ENCODE measurements at regions not wholly inside any gene's neighbourhood (a gene's known extent, or its start where the extent isn't known, plus 50 kb on each side); places are given as distances from the start of the nearest gene placed in this dataset.

DNA sequence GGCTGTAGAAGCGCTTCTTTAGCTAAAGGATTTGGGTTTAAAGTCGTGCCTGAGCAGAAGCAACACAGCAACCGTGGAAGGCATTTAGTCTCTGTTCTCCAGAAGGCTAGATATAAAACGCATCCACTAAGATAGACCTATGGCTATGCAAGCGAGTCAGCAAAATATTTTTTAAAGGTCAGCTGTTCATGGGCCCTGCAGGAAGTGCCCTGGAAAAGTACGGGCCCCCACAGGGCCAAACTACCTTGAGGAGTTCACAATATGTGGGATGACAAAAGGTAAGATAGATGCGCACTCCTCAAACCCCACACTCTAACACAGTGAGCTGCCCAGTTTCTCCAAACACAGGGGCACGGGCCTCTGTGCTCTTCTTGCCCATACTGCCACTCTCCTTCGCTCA lies 261.6 kb downstream of the VPS13C start:
- DNase-seq, result no peak
- H3K9me3 Mint-ChIP-seq, result no peaks in the 10 kb centered on the region
- peaks cover 0 to 2% (median 0%) of the 10 kb centered on the region in 4 donors for H3K4me1 Mint-ChIP-seq
- no peaks in the 10 kb centered on the region for H3K36me3 Mint-ChIP-seq
- H3K27me3 Mint-ChIP-seq, result peaks cover 0 to 14% (median 4%) of the 10 kb centered on the region in 5 donors
- ATAC-seq, result no peak
- POLR2A ChIA-PET, result no interaction called here
- H3K27ac Mint-ChIP-seq, result no peak overlapping the region
- H3K4me3 Mint-ChIP-seq, result no peak overlapping the region

DNA sequence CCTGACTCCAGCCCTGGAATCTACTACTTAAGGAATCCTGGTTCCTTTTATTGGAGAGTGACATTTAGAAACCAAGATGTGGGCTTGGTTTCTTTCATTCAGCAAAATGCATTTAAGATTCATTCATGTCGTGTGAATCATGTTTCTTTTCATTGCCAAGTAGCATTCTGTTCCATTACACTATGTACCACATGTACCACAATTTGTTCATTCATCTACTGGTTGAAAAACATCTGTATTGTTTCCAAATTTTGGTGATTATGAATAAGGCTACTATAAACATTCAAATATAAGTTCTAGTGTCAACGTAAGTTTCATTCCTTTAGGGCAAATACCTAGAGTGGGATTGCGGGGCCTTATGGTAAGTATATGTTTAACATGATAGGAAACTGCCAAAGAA lies 264.2 kb downstream of the VPS13C start:
- no peak for DNase-seq
- no peak overlapping the region for H3K27ac Mint-ChIP-seq
- no peak for ATAC-seq
- POLR2A ChIA-PET, result no interaction called here
- peaks cover 0 to 2% (median 0%) of the 10 kb centered on the region in 4 donors for H3K4me1 Mint-ChIP-seq
- no peak overlapping the region for H3K4me3 Mint-ChIP-seq
- peaks cover 0 to 4% (median 0%) of the 10 kb centered on the region in 9 donors for H3K9me3 Mint-ChIP-seq
- no peaks in the 10 kb centered on the region for H3K36me3 Mint-ChIP-seq
- H3K27me3 Mint-ChIP-seq, result peaks cover 5 to 21% (median 18%) of the 10 kb centered on the region in 5 donors

DNA sequence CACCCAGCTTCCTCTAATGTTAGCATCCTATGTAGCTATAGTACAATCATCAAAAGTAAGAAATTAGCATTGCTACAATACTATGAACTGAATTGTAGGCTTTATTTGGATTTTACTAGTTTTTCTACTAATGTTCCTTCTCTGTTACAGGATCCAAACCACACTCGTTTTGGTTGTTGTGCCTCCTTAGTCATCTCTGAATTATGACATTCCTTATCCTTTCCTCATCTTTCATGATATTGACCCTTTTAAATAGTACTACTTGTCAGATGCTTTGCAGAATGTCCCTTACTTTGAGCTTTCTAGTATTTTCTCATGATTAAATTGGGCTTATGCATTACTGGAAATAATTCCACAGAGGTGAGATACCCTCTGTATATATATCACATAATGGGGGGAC lies 265.4 kb downstream of the VPS13C start:
- Mint-ChIP-seq H3K36me3 (no peaks in the 10 kb centered on the region), H3K4me1 (peaks cover 0 to 2% (median 0%) of the 10 kb centered on the region in 4 donors), H3K27ac (no peak overlapping the region), H3K27me3 (peaks cover 5 to 21% (median 18%) of the 10 kb centered on the region in 5 donors), H3K4me3 (no peak overlapping the region), H3K9me3 (peaks cover 0 to 4% (median 0%) of the 10 kb centered on the region in 9 donors)
- DNase-seq (no peak), ATAC-seq (no peak)
- POLR2A ChIA-PET, result no interaction called here

- POLR2A ChIA-PET, result no interaction called here
- ATAC-seq (no peak), DNase-seq (no peak)
- H3K27me3 Mint-ChIP-seq, result peaks cover 5 to 21% (median 18%) of the 10 kb centered on the region in 5 donors
- H3K4me1 Mint-ChIP-seq, result peaks cover 0 to 2% (median 0%) of the 10 kb centered on the region in 4 donors
- H3K9me3 Mint-ChIP-seq, result peaks cover 0 to 4% (median 0%) of the 10 kb centered on the region in 9 donors
- H3K27ac Mint-ChIP-seq, result no peak overlapping the region
- H3K4me3 Mint-ChIP-seq, result no peak overlapping the region
- no peaks in the 10 kb centered on the region for H3K36me3 Mint-ChIP-seq
These were observed 266.0 kb downstream of the VPS13C start for GRCh38 chr15:61794276-61794675.

DNA sequence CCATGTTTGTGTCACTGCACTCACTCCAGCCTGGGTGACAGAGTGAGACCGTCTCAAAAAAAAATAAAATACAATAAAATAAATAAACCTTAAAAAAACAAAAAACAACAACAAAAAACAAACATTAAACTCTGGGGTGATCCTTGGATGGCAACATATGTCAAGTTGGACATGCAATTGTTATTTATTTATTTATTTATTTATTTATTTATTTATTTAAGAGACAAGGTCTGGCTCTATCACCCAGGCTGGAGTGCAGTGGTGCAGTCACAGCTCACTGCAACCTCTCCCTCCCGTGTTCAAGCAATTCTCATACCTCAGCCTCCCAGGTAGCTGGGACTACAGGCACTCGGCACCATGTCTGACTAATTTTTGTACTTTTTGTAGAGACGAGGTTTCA lies 275.5 kb downstream of the VPS13C start:
- ATAC-seq (no peak), DNase-seq (no peak)
- Mint-ChIP-seq H3K36me3 (peaks cover 0 to 4% (median 0%) of the 10 kb centered on the region in 3 donors), H3K9me3 (peaks cover 0 to 10% (median 0%) of the 10 kb centered on the region in 9 donors), H3K4me3 (no peak overlapping the region), H3K4me1 (peaks cover 0 to 2% (median under 1%) of the 10 kb centered on the region in 4 donors), H3K27ac (no peak overlapping the region), H3K27me3 (peaks cover 15 to 39% (median 18%) of the 10 kb centered on the region in 5 donors)
- POLR2A ChIA-PET, result no interaction called here

DNA sequence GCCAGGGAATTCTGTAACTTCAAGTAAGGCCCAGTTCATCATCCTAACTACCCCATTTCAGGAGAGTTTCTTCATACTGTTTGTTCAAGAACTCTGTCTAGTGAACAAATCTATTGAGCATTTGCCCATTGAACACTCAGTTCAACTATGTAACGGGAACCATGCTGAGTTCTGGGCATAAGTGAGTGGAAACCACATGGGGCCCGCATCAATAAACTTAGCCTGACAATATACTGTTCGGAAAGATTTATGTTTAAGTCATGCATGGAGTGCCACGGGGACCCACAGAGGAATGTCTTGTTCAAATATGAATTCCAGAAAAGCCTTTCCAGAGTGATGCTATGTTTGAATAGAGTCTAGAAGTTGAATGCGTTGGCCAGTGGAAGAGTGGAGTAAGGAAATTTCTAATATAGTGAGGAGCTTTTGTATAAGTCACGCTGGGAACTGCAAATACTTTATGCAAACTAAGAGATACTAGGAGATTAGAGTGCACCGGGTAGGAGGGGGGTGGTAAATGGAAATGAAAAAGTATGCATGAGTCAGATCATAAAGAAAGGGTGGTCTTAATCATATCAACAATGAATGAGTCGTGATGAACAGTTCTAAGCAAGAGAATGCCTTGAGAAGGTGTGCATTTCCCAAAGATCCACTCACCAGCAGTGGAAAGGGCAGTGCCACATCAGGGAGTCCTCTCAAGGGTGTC lies 279.8 kb downstream of the VPS13C start:
- Mint-ChIP-seq H3K4me3 (no peak overlapping the region), H3K36me3 (no peaks in the 10 kb centered on the region), H3K27me3 (peaks cover 17 to 63% (median 35%) of the 10 kb centered on the region in 5 donors), H3K27ac (no peak overlapping the region), H3K4me1 (peaks cover 0 to 7% (median 4%) of the 10 kb centered on the region in 4 donors), H3K9me3 (no peaks in the 10 kb centered on the region)
- POLR2A ChIA-PET, result no interaction called here
- ATAC-seq (no peak), DNase-seq (peak in 1 of 10 donors; percentile 0)

DNA sequence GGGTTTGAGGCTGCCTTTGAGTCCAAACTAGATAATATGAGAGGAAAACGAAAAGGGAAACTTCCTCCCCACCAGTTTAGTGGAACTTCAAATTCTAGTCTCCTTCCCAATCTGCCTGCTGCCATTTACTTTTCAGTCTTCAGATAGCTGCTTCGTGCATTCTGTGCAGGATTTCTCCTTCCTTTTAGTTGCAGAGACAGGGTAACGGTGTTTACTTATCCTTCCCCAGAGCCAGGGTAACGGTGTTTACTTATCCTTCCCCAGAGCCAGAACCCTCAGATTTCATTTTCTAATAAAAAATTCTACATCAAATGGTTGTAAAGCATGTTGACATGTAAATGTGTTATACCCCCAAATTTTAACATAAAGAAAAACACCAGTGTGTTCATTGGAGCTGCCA lies 282.6 kb downstream of the VPS13C start:
- Mint-ChIP-seq H3K27ac (no peak overlapping the region), H3K27me3 (peaks cover 17 to 63% (median 34%) of the 10 kb centered on the region in 5 donors), H3K36me3 (peaks cover 0 to 6% (median 0%) of the 10 kb centered on the region in 3 donors), H3K4me1 (peaks cover 0 to 7% (median 4%) of the 10 kb centered on the region in 4 donors), H3K9me3 (peaks cover 0 to 14% (median under 1%) of the 10 kb centered on the region in 9 donors), H3K4me3 (no peak overlapping the region)
- POLR2A ChIA-PET, result no interaction called here
- no peak for ATAC-seq
- DNase-seq, result no peak

- DNase-seq (no peak), ATAC-seq (no peak)
- no peak overlapping the region for H3K27ac Mint-ChIP-seq
- H3K36me3 Mint-ChIP-seq, result peaks cover 0 to 22% (median 3%) of the 10 kb centered on the region in 3 donors
- H3K9me3 Mint-ChIP-seq, result peaks cover 0 to 36% (median 13%) of the 10 kb centered on the region in 9 donors
- no peak overlapping the region for H3K4me3 Mint-ChIP-seq
- POLR2A ChIA-PET, result no interaction called here
- peaks cover 10 to 27% (median 12%) of the 10 kb centered on the region in 5 donors for H3K27me3 Mint-ChIP-seq
- H3K4me1 Mint-ChIP-seq, result no peaks in the 10 kb centered on the region
These were observed 290.7 kb downstream of the VPS13C start for GRCh38 chr15:61769557-61769956.

GRCh38 chr15:61768131-61768530 lies 292.1 kb downstream of the VPS13C start:
- ATAC-seq (no peak), DNase-seq (no peak)
- Mint-ChIP-seq H3K27me3 (peaks cover 17 to 39% (median 19%) of the 10 kb centered on the region in 5 donors), H3K9me3 (peaks cover 0 to 26% (median 13%) of the 10 kb centered on the region in 9 donors), H3K4me1 (no peaks in the 10 kb centered on the region), H3K4me3 (no peak overlapping the region), H3K27ac (no peak overlapping the region), H3K36me3 (peaks cover 0 to 16% (median 3%) of the 10 kb centered on the region in 3 donors)
- POLR2A ChIA-PET, result no interaction called here

- Mint-ChIP-seq H3K4me1 (no peaks in the 10 kb centered on the region), H3K27me3 (peaks cover 22 to 68% (median 31%) of the 10 kb centered on the region in 5 donors), H3K9me3 (peaks cover 0 to 5% (median 0%) of the 10 kb centered on the region in 9 donors), H3K4me3 (no peak overlapping the region), H3K36me3 (peaks cover 0 to 3% (median 0%) of the 10 kb centered on the region in 3 donors), H3K27ac (no peak overlapping the region)
- no peak for ATAC-seq
- POLR2A ChIA-PET, result no interaction called here
- no peak for DNase-seq
These were observed 295.3 kb downstream of the VPS13C start for GRCh38 chr15:61764981-61765380.

GRCh38 chr15:61764141-61764540 lies 296.1 kb downstream of the VPS13C start:
- no peak overlapping the region for H3K27ac Mint-ChIP-seq
- H3K27me3 Mint-ChIP-seq, result peaks cover 22 to 77% (median 36%) of the 10 kb centered on the region in 5 donors
- H3K4me3 Mint-ChIP-seq, result no peak overlapping the region
- H3K36me3 Mint-ChIP-seq, result no peaks in the 10 kb centered on the region
- POLR2A ChIA-PET, result no interaction called here
- DNase-seq (no peak), ATAC-seq (no peak)
- no peaks in the 10 kb centered on the region for H3K4me1 Mint-ChIP-seq
- H3K9me3 Mint-ChIP-seq, result peaks cover 0 to 1% (median 0%) of the 10 kb centered on the region in 9 donors

DNA sequence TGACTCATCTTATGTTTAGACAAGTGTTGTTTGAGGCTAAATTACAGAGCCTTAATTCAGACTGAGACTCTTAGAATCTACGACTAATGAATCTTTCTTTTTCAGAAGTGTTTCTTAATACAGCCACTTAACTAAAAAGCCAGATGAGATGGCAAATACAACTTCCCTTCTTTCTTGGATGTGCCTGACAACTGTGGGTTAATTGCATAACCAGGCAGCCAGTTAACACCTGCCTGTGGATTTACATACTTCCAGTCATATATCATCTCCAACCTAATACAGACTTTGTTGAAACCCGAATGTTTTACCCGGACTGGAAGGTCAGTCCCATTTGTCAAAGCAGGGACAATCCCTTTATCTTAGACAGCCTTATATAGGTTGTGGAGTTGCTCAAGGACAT lies 297.6 kb downstream of the VPS13C start:
- no peak overlapping the region for H3K4me3 Mint-ChIP-seq
- no peaks in the 10 kb centered on the region for H3K9me3 Mint-ChIP-seq
- ATAC-seq, result no peak
- H3K27ac Mint-ChIP-seq, result no peak overlapping the region
- H3K36me3 Mint-ChIP-seq, result no peaks in the 10 kb centered on the region
- POLR2A ChIA-PET, result no interaction called here
- no peaks in the 10 kb centered on the region for H3K4me1 Mint-ChIP-seq
- H3K27me3 Mint-ChIP-seq, result peaks cover 22 to 74% (median 30%) of the 10 kb centered on the region in 5 donors
- DNase-seq, result no peak

- Mint-ChIP-seq H3K9me3 (no peaks in the 10 kb centered on the region), H3K4me3 (no peak overlapping the region), H3K27ac (no peak overlapping the region), H3K36me3 (no peaks in the 10 kb centered on the region), H3K4me1 (no peaks in the 10 kb centered on the region), H3K27me3 (peaks cover 18 to 78% (median 30%) of the 10 kb centered on the region in 5 donors)
- POLR2A ChIA-PET, result no interaction called here
- DNase-seq (no peak), ATAC-seq (no peak)
These were observed 300.6 kb downstream of the VPS13C start for GRCh38 chr15:61759639-61760038.

Data from naive thymus-derived CD8-positive, alpha-beta T cell (primary cell).